ENCODE measurements at regions not wholly inside any gene's neighbourhood (a gene's known extent, or its start where the extent isn't known, plus 50 kb on each side); places are given as distances from the start of the nearest gene placed in this dataset.
A peak's percentile ranks its signal among the peaks of the same experiment; 100 is the strongest.

GRCh38 chr1:243917863-243918565 is 68.0 kb upstream of the AKT3 start:
- Histone ChIP-seq H3K4me1 (ENCODE audit: insufficient read depth) (no peaks in the 10 kb centered on the region), H3K4me3 (ENCODE audit: low read depth, low read length) (peak overlapping the region; percentile 27), H3K36me3 (ENCODE audit: insufficient read depth) (no peaks in the 10 kb centered on the region), H3K27ac (ENCODE audit: low read depth) (no peak overlapping the region)
- DNase-seq (ENCODE audit: extremely low spot score): no peak
- 27% methylated on average over 10 of the region's 10 CpGs for WGBS

- no peak overlapping the region for H3K27ac ChIP-seq (ENCODE audit: low read depth)
- WGBS: under 1% methylated on average over 58 of the region's 58 CpGs
These were observed 67.3 kb upstream of the AKT3 start for GRCh38 chr1:243917177-243917862.

DNA sequence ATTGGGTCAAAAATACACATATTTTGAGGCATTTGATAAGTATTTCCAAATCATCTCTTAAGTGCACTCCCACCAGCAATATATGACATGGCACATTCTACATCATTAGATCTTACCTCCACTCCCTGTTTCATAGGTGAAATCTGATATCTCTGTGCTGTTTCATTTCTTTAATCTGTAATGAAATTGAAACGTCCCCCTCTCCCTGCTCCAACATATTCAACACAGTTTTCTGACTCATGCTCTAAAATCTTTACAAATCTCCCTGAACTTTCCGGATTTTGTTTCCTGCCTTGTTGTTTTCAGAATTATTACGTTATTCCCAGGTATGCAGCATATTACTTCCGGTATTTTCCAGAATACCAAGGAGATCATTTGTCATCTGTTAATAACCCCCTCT is 66.1 kb upstream of the AKT3 start:
- no peak for DNase-seq (ENCODE audit: extremely low spot score)
- Histone ChIP-seq H3K4me1 (ENCODE audit: insufficient read depth) (no peaks in the 10 kb centered on the region), H3K36me3 (ENCODE audit: insufficient read depth) (no peaks in the 10 kb centered on the region), H3K4me3 (ENCODE audit: low read depth, low read length) (no peak overlapping the region), H3K27ac (ENCODE audit: low read depth) (no peak overlapping the region)
- 46% methylated on average over 4 of the region's 4 CpGs for WGBS

More at GRCh38 chr1:243917177-243917862, 67.3 kb upstream of the AKT3 start:
- H3K4me3 ChIP-seq (ENCODE audit: low read depth, low read length): peak overlapping the region; percentile 27
- H3K4me1 ChIP-seq (ENCODE audit: insufficient read depth): no peaks in the 10 kb centered on the region
- peak; percentile 28 for DNase-seq (ENCODE audit: extremely low spot score)
- H3K36me3 ChIP-seq (ENCODE audit: insufficient read depth): no peaks in the 10 kb centered on the region

DNA sequence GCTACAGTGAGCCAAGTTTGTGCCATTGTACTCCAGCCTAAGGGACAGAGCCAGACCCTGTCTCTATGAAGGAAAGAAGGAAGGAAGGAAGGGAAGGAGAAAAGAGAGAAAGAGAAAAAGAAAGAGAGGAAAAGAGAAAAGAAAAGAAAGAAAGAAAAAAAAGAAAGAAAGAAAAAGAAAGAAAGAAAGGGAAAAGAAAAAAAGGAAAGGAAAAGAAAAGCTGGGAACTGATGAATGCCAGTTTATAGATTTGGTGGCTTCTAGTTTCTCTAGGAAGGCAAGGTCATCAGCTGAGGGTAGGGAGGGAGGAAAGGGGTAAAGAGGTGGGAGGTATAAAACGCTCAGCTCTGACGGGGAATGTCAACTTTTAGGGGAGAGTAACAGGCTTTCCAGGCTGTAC is 62.3 kb upstream of the AKT3 start:
- no peak for DNase-seq (ENCODE audit: extremely low spot score)
- Histone ChIP-seq H3K4me3 (ENCODE audit: low read depth, low read length) (no peak overlapping the region), H3K27ac (ENCODE audit: low read depth) (no peak overlapping the region), H3K4me1 (ENCODE audit: insufficient read depth) (no peaks in the 10 kb centered on the region), H3K36me3 (ENCODE audit: insufficient read depth) (peaks cover 2% of the 10 kb centered on the region)
- 70% methylated on average over 2 of the region's 2 CpGs for WGBS

DNA sequence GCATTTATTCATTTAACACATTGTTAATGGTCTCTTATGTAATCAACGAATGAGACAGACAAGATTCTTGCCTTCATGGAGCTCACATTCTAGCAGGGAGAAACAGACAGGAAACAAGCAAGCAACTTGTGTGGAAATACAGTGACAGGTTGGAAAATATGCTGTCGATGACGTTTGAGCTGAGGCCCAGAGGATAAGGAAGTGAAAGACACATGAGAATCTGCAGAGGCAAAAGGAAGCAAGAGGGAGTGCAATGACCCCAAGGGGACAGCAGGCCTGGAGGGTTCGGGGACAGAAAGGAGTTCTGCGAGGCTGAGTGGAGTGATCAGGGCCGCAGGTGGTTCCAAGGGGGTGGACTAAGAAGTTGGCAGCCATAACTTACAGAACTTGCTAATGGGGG is 60.6 kb upstream of the AKT3 start:
- Histone ChIP-seq H3K36me3 (ENCODE audit: insufficient read depth) (peaks cover 2% of the 10 kb centered on the region), H3K27ac (ENCODE audit: low read depth) (no peak overlapping the region), H3K4me1 (ENCODE audit: insufficient read depth) (no peaks in the 10 kb centered on the region), H3K4me3 (ENCODE audit: low read depth, low read length) (no peak overlapping the region)
- 78% methylated on average over 6 of the region's 6 CpGs for WGBS
- DNase-seq (ENCODE audit: extremely low spot score): no peak

DNA sequence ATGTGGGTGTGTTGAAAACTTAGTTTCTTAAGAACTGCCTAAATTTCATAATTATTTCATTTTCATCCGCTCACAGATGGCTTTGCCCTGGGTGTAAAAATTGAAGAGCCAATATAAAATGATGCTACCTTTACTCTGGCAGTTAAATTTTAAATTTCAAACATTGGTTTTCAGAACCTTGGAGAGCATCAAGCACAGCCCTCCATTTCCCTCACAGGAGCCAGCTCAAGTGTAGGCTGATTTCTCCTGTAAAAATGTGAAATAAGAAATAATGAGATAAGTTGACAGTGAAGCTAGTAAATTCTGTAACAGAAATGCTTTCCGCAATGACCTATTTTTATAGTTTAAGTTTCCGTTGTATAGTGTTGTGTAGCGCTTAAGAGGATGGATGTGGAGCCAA is 53.9 kb upstream of the AKT3 start:
- H3K4me3 ChIP-seq (ENCODE audit: low read depth, low read length): no peak overlapping the region
- 66% methylated on average over 4 of the region's 4 CpGs for WGBS
- no peak for DNase-seq (ENCODE audit: extremely low spot score)
- no peak overlapping the region for H3K27ac ChIP-seq (ENCODE audit: low read depth)
- no peaks in the 10 kb centered on the region for H3K36me3 ChIP-seq (ENCODE audit: insufficient read depth)
- no peaks in the 10 kb centered on the region for H3K4me1 ChIP-seq (ENCODE audit: insufficient read depth)

DNA sequence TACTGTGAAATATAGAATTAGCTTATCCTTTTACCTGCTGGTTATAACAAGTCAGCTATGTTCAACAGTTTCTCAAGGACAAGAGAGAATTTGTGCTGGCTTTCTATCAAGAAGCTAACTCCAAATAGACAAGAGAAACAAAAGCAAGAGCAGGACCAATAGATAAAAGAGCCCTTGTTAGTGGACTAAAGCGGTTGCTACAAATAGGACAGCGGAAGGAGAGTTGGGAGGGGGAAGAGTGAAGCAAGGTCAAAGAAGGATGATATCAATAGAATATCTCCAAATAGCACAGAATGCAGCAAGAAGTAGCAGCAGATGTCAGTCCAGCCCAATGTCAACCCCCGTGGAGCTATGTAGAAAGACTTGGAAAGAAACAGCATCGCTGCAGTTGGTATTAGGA is 53.0 kb upstream of the AKT3 start:
- WGBS: 75% methylated on average over 4 of the region's 4 CpGs
- H3K4me1 ChIP-seq (ENCODE audit: insufficient read depth): no peaks in the 10 kb centered on the region
- no peak overlapping the region for H3K27ac ChIP-seq (ENCODE audit: low read depth)
- DNase-seq (ENCODE audit: extremely low spot score): no peak
- H3K36me3 ChIP-seq (ENCODE audit: insufficient read depth): no peaks in the 10 kb centered on the region
- no peak overlapping the region for H3K4me3 ChIP-seq (ENCODE audit: low read depth, low read length)

- Histone ChIP-seq H3K4me3 (ENCODE audit: low read depth, low read length) (no peak overlapping the region), H3K27ac (ENCODE audit: low read depth) (no peak overlapping the region), H3K36me3 (ENCODE audit: insufficient read depth) (no peaks in the 10 kb centered on the region), H3K4me1 (ENCODE audit: insufficient read depth) (no peaks in the 10 kb centered on the region)
- 40% methylated on average over 2 of the region's 2 CpGs for WGBS
- no peak for DNase-seq (ENCODE audit: extremely low spot score)
These were observed 52.1 kb upstream of the AKT3 start for GRCh38 chr1:243902100-243902499.

All from urinary bladder (tissue), 3 donors.